GM12891 (cell line): ENCODE measurements at regions not wholly inside any gene's neighbourhood (a gene's known extent, or its start where the extent isn't known, plus 50 kb on each side); places are given as distances from the start of the nearest gene placed in this dataset.
"Not testable (repeated sequence)": the region's sequence is repeated elsewhere in the genome, so short reads cannot be mapped to it uniquely, and the experiment has no call there.

ENCODE experiments used
- DNase-seq: peaks from one replicate; pipeline ENCODE4 v3.0.0; 2011; ENCODE audit warnings: low spot score; ENCODE audit not compliant: insufficient read length
- FAIRE-seq: peaks from 2 replicates; lab custom pipeline; 2011; peaks lifted over from hg19 to GRCh38; lab: Jason Lieb, UNC
- PAX5 ChIP-seq: IDR thresholded peaks from 2 replicates; pipeline ENCODE4 v1.6.1; 2011; ENCODE audit warnings: low read length, moderate library complexity, mild to moderate bottlenecking; ENCODE audit not compliant: insufficient read depth, severe bottlenecking
- POLR2A ChIP-seq: IDR thresholded peaks from 2 replicates; pipeline ENCODE4 v1.6.1; 2011; ENCODE audit warnings: low read depth, low read length, control low read depth
- POLR2AphosphoS5 ChIP-seq: IDR thresholded peaks from 2 replicates; pipeline ENCODE4 v1.6.1; 2011; ENCODE audit warnings: low read depth, low read length, control low read depth
- POU2F2 ChIP-seq: IDR thresholded peaks from 2 replicates; pipeline ENCODE4 v1.6.1; 2011; ENCODE audit warnings: low read depth, mild to moderate bottlenecking, control low read depth, low read length, moderate library complexity
- SPI1 ChIP-seq: IDR thresholded peaks from 2 replicates; pipeline ENCODE4 v1.6.1; 2011; ENCODE audit warnings: low read depth, low read length, control low read depth
- TAF1 ChIP-seq: IDR thresholded peaks from 2 replicates; pipeline ENCODE4 v1.6.1; 2011; ENCODE audit warnings: low read depth, low read length, control low read depth

- TF ChIP-seq POU2F2: no peak
- no peak for TF ChIP-seq POLR2AphosphoS5
- no peak for TF ChIP-seq POLR2A
- TF ChIP-seq PAX5: no peak
- no peak for TF ChIP-seq TAF1
- no peak for TF ChIP-seq SPI1
- FAIRE-seq (no peak), DNase-seq (no peak)
Observed at GRCh38 chr3:87828046-87828445, 230.8 kb downstream of the CGGBP1 start.

- FAIRE-seq (no peak), DNase-seq (no peak)
- TF ChIP-seq POU2F2 (no peak), TAF1 (no peak), PAX5 (no peak), POLR2A (no peak), POLR2AphosphoS5 (no peak), SPI1 (no peak)
Observed at GRCh38 chr3:87822563-87822962, 236.2 kb downstream of the CGGBP1 start.

- FAIRE-seq: not testable (repeated sequence)
Observed at GRCh38 chr3:87813503-87813902, 245.3 kb downstream of the CGGBP1 start.

GRCh38 chr3:87811953-87812352, 246.9 kb downstream of the CGGBP1 start:
- no peak for FAIRE-seq

More at GRCh38 chr3:87813503-87813902, 245.3 kb downstream of the CGGBP1 start:
- DNase-seq: not testable (repeated sequence)

GRCh38 chr3:87810452-87811016, 248.3 kb downstream of the CGGBP1 start:
- FAIRE-seq: no peak
- TF ChIP-seq POU2F2 (no peak), POLR2A (no peak), TAF1 (no peak), SPI1 (no peak), PAX5 (no peak), POLR2AphosphoS5 (no peak)
- DNase-seq: no peak

More at GRCh38 chr3:87811953-87812352, 246.9 kb downstream of the CGGBP1 start:
- no peak for DNase-seq
- TF ChIP-seq PAX5 (no peak), TAF1 (no peak), POU2F2 (no peak), POLR2AphosphoS5 (no peak), SPI1 (no peak), POLR2A (no peak)

- no peak for TF ChIP-seq POLR2A
- TF ChIP-seq TAF1: no peak
- no peak for TF ChIP-seq POLR2AphosphoS5
- no peak for TF ChIP-seq PAX5
- TF ChIP-seq POU2F2: no peak
- no peak for TF ChIP-seq SPI1
- no peak for FAIRE-seq
- no peak for DNase-seq
Observed at GRCh38 chr3:87805670-87806069, 253.1 kb downstream of the CGGBP1 start.

GRCh38 chr3:87801409-87801808, 257.4 kb downstream of the CGGBP1 start:
- DNase-seq (no peak), FAIRE-seq (no peak)
- TF ChIP-seq SPI1 (no peak), PAX5 (no peak), POLR2A (no peak), TAF1 (no peak), POU2F2 (no peak), POLR2AphosphoS5 (no peak)

- no peak for TF ChIP-seq POLR2A
- no peak for TF ChIP-seq POU2F2
- TF ChIP-seq POLR2AphosphoS5: no peak
- TF ChIP-seq PAX5: no peak
- DNase-seq (no peak), FAIRE-seq (no peak)
Observed at GRCh38 chr3:87800516-87800915, 258.3 kb downstream of the CGGBP1 start.

- FAIRE-seq (no peak), DNase-seq (no peak)
- TF ChIP-seq PAX5: no peak
- no peak for TF ChIP-seq POLR2A
- no peak for TF ChIP-seq POLR2AphosphoS5
- TF ChIP-seq POU2F2: no peak
- TF ChIP-seq TAF1: no peak
- no peak for TF ChIP-seq SPI1
Observed at GRCh38 chr3:87798567-87798947, 260.2 kb downstream of the CGGBP1 start.
